Cerebellar cortex (tissue), 1 donor: ENCODE measurements at regions not wholly inside any gene's neighbourhood (a gene's known extent, or its start where the extent isn't known, plus 50 kb on each side); places are given as distances from the start of the nearest gene placed in this dataset.
"Not testable (repeated sequence)": the region's sequence is repeated elsewhere in the genome, so short reads cannot be mapped to it uniquely, and the experiment has no call there.

Source experiments
- DNase-seq: peaks from one replicate; pipeline ENCODE4 v3.0.0-alpha.2; 2015; ENCODE audit warnings: low spot score

DNA sequence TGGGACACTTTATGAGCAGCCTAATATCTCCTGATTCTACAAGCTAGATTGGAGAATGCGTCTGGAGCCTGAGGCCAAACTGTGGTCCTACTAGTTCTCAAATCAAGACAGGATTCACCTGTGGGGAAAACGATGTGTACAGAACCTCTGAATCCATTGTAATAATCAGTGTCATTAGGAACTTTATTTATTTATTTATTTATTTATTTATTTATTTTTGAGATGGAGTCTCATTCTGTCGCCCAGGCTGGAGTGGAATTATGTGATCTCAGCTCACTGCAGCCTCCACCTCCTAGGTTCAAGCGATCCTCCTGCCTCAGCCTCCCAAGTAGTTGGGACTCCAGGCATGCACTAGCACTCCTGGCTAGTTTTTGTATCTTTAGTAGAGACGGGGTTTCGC is 52.6 kb upstream of the KIF26B start:
- DNase-seq = not testable (repeated sequence)

GRCh38 chr1:245099401-245099800 is 55.4 kb upstream of the KIF26B start:
- no peak for DNase-seq

DNA sequence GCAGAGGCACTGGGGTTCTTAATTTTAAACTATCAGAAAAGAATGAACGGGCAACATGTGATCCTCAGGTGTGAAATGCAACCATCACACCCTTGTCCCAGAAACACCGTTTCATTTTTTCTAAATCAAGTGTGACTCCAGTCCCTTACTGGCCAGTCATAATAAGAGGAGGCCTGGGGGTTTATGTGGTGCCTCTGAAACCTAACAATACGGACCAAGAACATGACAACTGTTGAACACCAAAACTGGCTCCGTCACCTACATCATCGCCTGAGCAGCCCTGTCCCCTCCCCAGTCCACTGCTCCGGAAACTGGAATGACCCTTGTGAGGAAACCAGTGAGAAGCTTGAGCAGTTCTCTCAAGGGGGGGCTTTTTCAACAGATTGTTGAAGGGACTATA is 55.9 kb upstream of the KIF26B start:
- no peak for DNase-seq

GRCh38 chr1:245096311-245097066 is 58.3 kb upstream of the KIF26B start:
- peak; percentile 22 for DNase-seq

GRCh38 chr1:245095903-245096302 is 58.9 kb upstream of the KIF26B start:
- no peak for DNase-seq

GRCh38 chr1:245094954-245095353 is 59.8 kb upstream of the KIF26B start:
- DNase-seq = peak; percentile 26

GRCh38 chr1:245094092-245094491 is 60.7 kb upstream of the KIF26B start:
- no peak for DNase-seq

- DNase-seq = no peak
These were observed 62.2 kb upstream of the KIF26B start for GRCh38 chr1:245092638-245092976.

DNA sequence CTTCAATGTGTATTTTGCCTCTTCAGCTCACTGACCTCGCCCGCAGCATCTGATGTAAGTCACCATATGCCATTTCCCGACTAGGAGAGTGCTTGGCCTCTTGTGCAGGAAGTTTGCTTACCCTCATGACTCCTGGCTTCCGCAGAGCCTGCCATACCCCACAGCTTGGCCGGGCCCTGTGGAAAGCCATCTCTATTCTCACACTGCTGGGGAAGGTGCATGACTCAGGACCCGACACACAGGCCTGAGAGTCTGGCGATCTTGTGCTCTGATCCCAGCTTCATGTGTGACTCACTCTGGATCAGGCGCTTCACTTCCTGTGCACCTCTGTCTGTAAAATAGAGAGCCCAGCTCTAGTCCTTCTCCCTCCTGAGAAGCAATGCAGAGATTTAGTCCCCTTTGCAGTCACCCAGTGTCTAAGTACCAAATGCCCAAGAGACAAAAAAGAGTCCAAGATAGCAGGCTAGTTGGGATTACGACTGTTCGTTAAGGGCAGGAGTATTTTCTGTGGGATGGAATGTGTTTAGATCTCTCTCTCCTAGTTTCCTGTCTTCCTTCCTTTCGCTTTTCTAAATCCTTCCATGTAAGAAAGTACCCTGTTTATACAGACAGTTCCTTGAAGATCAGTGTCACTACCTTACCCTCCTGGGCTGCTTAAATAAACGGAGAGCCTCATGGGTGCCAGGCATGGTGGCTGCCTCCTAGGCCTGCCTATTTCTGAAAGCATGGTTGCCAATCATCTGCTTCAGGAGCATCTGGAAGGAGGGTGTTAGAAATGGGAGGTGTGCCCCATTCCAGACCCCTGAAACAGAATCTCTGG is 62.8 kb upstream of the KIF26B start:
- DNase-seq = no peak

DNA sequence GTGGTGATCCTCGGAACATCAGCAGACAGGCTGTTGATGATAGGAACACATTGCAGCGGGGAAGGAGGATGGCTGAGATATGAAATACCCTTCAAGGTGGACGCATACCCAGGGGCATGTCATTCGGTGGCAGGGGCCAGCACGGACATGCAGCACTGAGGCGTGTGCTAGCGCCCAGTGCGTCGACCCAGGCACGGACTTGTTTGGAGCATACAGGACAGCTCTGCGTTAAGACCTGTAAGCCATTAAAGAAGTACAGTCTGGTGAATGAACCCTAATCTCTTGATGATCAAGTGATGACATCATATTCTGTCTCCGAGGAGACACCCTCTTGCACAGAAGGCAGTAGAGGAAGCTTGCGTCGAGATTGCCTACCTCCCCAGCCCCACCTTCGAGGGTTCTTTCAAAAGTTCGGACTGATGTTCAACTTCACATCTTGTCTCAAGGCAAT is 63.6 kb upstream of the KIF26B start:
- DNase-seq = no peak

DNA sequence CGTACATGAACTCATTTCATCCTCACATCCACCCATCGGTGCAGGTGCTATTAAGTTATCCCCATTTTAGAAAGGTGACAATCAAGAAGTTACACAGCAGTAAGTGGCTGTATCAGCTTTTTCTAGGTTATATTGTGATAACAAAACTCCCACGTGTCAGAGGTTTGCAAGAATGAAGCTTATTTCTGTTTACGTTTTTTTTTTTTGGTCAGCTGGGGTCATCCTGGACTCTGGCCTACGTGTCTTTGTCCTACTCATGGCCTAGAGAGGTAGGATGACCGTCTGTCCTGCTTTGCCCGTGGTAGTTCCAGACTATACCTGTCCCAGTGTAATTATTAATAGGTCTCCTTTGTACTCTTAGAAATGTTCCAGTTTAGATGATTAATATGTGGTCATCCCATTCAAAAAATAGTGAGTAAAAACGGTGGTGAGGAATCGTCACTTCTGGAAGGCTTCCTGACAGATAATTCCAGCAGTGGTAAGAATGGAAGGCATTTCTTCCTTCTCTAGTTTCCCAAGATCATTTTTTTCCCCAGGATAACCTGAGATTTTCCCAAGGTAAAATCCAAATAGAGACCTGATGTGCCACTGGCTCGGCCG is 64.2 kb upstream of the KIF26B start:
- DNase-seq = no peak

DNA sequence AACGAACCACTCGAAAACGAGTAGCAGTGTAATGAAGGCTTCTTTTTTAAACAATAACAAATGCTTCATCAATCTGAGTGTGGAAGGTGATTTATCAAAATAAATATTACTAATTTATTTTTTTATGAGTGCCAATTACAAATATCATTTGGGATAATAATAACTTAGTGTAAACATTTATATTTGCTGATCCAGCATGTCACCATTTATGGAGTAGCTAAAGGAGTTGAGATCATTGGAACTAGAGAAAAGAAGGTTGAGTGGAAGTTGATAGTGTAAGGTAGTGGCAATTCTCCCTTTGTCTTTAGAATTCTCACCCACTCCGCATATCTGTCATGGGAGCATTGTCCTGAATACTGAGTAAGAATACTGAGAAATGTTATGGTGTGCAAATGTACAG is 67.1 kb upstream of the KIF26B start:
- no peak for DNase-seq

DNA sequence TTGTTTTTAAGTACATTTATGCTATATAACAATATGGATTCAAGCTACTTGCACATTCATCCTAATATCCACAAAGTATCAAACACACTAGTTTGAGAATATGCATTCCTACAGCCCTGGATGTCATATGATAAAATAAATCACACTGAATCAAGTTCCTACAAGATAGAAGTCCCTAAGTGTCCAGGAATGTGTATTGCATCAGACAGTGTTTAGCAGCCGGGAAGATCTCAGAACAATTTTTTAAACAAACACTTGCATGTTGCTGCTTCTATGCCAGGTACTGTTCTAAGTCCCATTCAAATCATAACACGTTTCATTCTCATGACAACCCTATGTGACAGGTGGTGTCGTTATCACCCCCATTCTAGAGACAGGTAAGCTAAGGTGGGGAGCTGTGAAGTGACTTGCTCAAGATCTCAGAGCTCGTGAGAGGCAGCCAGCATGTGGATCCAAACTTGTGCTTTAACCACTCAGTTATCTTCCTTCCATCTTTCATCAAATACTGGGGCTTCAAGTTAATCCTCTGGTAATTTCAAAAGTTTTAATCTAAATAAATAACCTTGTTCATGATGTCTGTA is 68.3 kb upstream of the KIF26B start:
- DNase-seq = no peak

GRCh38 chr1:245085508-245086095 is 69.2 kb upstream of the KIF26B start:
- no peak for DNase-seq

DNA sequence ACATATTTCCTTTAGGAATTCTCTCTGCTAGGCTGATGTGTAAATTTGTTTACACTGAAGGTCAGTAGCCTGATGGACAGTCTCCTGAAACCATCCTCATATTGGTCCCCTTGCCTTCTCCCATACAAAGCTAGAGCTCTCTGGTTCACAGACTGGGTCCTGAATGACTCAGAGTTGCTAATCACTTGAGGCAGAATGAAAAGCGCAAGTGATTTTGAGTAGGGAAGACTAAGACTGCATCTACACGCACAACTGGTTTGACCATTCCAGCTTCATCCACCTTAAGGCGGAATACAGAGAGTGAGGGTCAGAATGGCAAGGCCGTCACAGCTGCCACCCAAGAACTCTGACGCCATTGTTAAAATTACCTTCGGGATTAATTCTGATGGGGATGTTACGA is 70.2 kb upstream of the KIF26B start:
- DNase-seq = no peak

- peak; percentile 74 for DNase-seq
These were observed 75.7 kb upstream of the KIF26B start for GRCh38 chr1:245079021-245079609.

DNA sequence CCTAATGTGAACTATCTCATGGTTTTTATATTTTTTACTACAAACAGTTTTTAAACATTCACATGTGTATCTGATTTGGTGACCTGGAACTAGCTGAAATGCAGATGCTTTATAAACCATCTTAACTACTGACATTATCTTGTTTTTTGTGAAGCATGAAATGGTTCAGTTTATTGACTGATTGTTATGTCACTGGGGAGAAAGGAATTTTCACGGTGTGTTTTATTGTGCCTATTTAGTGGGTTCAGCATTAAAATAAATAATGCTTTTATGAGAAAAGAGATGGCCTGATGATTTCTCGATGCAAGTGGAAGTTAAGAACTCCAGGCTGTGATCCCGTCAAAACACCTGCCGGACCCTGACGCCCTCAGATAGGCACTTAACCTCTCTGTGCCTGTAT is 79.9 kb upstream of the KIF26B start:
- no peak for DNase-seq

DNA sequence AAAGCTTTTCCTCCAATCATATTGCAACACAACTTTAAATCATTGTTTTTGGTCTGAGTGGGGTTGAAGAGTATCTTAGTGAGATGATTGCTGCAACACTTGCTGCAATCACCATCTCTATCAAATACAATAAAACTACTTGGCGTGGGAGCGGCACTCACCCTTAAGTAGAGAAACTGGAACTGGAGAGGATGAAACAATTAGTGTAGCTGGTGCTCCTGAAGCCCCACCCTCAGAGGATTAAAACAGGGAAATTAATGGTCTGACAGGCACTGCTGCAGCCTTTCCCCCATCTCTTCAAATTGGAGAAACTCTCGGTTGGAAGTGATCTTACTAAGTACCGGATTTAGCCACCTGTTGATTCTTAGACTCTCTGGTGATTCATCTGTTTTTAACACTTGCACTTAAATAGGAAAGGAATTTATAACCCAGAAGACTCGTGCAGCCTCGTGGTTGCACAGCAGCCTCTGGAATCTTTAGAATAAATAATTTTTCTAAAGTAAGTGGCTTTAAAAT is 80.5 kb upstream of the KIF26B start:
- DNase-seq = no peak

- no peak for DNase-seq
These were observed 83.8 kb upstream of the KIF26B start for GRCh38 chr1:245070836-245071615.

- DNase-seq = no peak
These were observed 87.5 kb upstream of the KIF26B start for GRCh38 chr1:245067257-245067656.

DNA sequence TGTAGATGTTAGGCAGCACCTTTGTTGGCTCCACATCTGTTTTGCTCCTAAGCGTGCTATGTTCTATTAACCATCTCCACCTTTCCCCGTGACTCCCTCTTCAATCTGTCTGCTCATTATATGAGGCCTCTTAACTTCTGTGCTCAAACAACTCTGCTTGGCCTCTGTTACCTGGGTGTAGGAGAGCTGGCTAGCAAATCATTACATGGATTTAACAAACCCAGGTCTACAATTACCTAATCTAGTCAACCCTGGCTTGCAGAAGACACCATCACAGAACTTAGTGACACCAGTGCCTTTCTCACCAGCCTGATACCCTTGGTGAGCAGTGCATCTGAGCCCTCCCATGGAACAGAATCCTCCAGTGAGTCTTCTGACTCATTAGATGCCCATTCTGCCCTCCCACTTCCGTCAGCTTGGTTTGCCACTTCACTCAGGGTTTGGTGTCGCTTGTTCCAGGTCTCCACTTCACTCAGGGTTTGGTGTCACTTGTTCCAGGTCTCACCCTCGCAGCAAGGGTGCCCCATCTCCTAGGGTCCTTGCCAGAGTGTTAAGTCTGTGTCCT is 92.0 kb upstream of the KIF26B start:
- DNase-seq = no peak
